ENCODE measurements at regions not wholly inside any gene's neighbourhood (a gene's known extent, or its start where the extent isn't known, plus 50 kb on each side); places are given as distances from the start of the nearest gene placed in this dataset.

DNA sequence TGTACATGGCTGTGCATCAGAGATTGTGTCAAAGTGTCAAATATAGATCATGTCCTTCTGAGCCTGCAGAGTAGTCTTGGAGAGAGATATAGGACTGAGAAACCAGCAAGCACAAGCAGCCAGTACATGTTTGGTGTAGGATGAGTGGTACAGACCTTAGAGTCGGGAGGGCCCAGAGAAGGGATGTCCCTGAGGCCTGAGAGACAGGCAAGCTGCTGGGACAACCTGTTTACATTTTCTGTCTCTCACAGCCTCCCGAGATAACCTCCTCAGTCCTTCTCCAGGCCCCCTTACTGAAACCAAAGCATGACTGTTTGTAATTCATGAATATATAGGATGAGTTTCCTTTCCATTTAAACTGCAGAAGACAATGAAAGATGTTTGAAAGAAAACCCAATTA is 182.4 kb upstream of the STT3B start:
- TF ChIP-seq EP300 (IDR thresholded peaks at IDR 0.05): no peak
- TF ChIP-seq POLR2A (IDR thresholded peaks at IDR 0.05): no peak
- TF ChIP-seq CTCF (IDR thresholded peaks at IDR 0.05): no peak
- WGBS, 2 donors: 67 to 72% methylated on average over 2 of the region's 2 CpGs
- no peaks in the 10 kb centered on the region for H3K27me3 ChIP-seq
- H3K4me3 ChIP-seq: no peak overlapping the region
- H3K9me3 ChIP-seq: peaks cover 0 to 4% (median 0%) of the 10 kb centered on the region in 4 donors
- no peak overlapping the region for H3K27ac ChIP-seq
- no peak for DNase-seq (ENCODE audit: low spot score in 2 of 2)
- H3K36me3 ChIP-seq: no peaks in the 10 kb centered on the region
- no peaks in the 10 kb centered on the region for H3K4me1 ChIP-seq

- Histone ChIP-seq H3K27ac (no peak overlapping the region), H3K36me3 (no peaks in the 10 kb centered on the region), H3K4me3 (no peak overlapping the region), H3K27me3 (no peaks in the 10 kb centered on the region), H3K9me3 (peaks cover 0 to 2% (median 0%) of the 10 kb centered on the region in 4 donors), H3K4me1 (no peaks in the 10 kb centered on the region)
- no peak for DNase-seq (ENCODE audit: low spot score in 2 of 2)
- TF ChIP-seq POLR2A (IDR thresholded peaks at IDR 0.05) (no peak), EP300 (IDR thresholded peaks at IDR 0.05) (no peak), CTCF (IDR thresholded peaks at IDR 0.05) (no peak)
Measured at GRCh38 chr3:31352331-31352730, 180.4 kb upstream of the STT3B start.

GRCh38 chr3:31353166-31353565 is 179.6 kb upstream of the STT3B start:
- DNase-seq (ENCODE audit: low spot score in 2 of 2): no peak
- Histone ChIP-seq H3K36me3 (no peaks in the 10 kb centered on the region), H3K9me3 (peaks cover 0 to 2% (median 0%) of the 10 kb centered on the region in 4 donors), H3K4me1 (no peaks in the 10 kb centered on the region), H3K27ac (no peak overlapping the region), H3K4me3 (no peak overlapping the region), H3K27me3 (no peaks in the 10 kb centered on the region)
- 89% methylated on average over 1 of the region's 1 CpG for WGBS, 2 donors
- TF ChIP-seq CTCF (IDR thresholded peaks at IDR 0.05) (no peak), EP300 (IDR thresholded peaks at IDR 0.05) (no peak), POLR2A (IDR thresholded peaks at IDR 0.05) (no peak)

DNA sequence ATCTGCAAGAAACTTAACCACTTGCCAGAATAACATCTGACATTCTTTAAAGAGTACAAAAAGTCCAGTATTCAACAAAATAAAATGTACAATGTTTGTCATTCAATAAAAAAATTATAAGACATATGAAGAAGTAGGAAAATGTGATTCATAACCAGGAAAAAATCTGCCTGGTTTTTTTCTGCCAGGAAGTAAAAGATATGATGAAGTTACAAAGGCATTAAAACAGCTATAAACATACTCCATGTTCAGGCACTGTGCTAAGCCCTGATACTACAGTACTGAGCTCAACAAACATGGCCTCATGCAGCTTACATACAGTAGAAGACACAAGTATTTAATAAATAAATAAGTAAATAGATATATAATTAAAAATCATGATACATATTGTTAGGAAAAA is 178.4 kb upstream of the STT3B start:
- Histone ChIP-seq H3K4me1 (no peaks in the 10 kb centered on the region), H3K4me3 (no peak overlapping the region), H3K27ac (no peak overlapping the region), H3K36me3 (no peaks in the 10 kb centered on the region), H3K27me3 (no peaks in the 10 kb centered on the region), H3K9me3 (peaks cover 0 to 2% (median 0%) of the 10 kb centered on the region in 4 donors)
- TF ChIP-seq CTCF (IDR thresholded peaks at IDR 0.05) (no peak), POLR2A (IDR thresholded peaks at IDR 0.05) (no peak), EP300 (IDR thresholded peaks at IDR 0.05) (no peak)
- DNase-seq (ENCODE audit: low spot score in 2 of 2): no peak

DNA sequence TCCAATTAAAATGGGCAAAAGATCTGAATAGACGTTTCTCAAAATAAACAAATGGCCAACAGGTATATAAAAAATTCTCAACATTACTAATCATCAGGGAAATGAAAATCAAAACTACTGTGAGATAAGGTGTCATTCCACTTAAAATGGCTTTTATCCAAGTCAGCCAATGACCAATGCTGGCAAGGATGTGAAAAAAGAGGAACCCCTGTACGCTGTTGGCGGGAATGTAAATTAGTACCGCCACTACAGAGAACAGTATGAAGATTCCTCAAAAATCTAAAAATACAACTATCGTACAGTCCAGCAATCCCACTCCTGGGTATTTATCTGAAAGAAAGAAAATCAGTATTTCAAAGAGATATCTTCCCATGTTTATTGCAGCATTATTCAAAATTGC is 176.9 kb upstream of the STT3B start:
- TF ChIP-seq EP300 (IDR thresholded peaks at IDR 0.05) (no peak), POLR2A (IDR thresholded peaks at IDR 0.05) (no peak), CTCF (IDR thresholded peaks at IDR 0.05) (no peak)
- DNase-seq (ENCODE audit: low spot score in 2 of 2): no peak
- Histone ChIP-seq H3K27me3 (no peaks in the 10 kb centered on the region), H3K4me3 (no peak overlapping the region), H3K36me3 (no peaks in the 10 kb centered on the region), H3K9me3 (peaks cover 0 to 2% (median 0%) of the 10 kb centered on the region in 4 donors), H3K27ac (no peak overlapping the region), H3K4me1 (peaks cover 0 to 4% (median 0%) of the 10 kb centered on the region in 4 donors)
- 96 to 97% methylated on average over 5 of the region's 5 CpGs for WGBS, 2 donors
